Stomach (tissue), 8 donors: ENCODE measurements at regions not wholly inside any gene's neighbourhood (a gene's known extent, or its start where the extent isn't known, plus 50 kb on each side); places are given as distances from the start of the nearest gene placed in this dataset.
A peak's percentile ranks its signal among the peaks of the same experiment; 100 is the strongest.

Source experiments
- DNase-seq, 2 donors: peaks; one replicate each; pipeline versions ENCODE4 v3.0.0 to v3.0.0-alpha.2; 2013 to 2019
- H3K27ac ChIP-seq, 5 donors: fragments of 200-600 bp in 4 of 5; sonication (generic) in 4 of 5; one replicate each; pipeline ENCODE4 v1.5.1; 2013 to 2019; ENCODE audit warnings: mild to moderate bottlenecking in 1 of 5, moderate library complexity in 1 of 5
- H3K27me3 ChIP-seq, 3 donors: fragments of 200-600 bp; sonication (generic); one replicate each; pipeline ENCODE4 v1.5.1; 2017 to 2019; ENCODE audit warnings: mixed run types in 1 of 3
- H3K36me3 ChIP-seq, 4 donors: fragments of 200-600 bp; sonication (generic); 1 replicate in 3 of 4; 2 replicates in 1 of 4; pipeline ENCODE4 v1.5.1; 2016 to 2019
- H3K4me1 ChIP-seq, 4 donors: fragments of 200-600 bp; sonication (generic); one replicate each; pipeline ENCODE4 v1.5.1; 2016 to 2019
- H3K4me3 ChIP-seq, 4 donors: fragments of 200-600 bp; sonication (generic) in 3 of 4; one replicate each; pipeline ENCODE4 v1.5.1; 2016 to 2019; ENCODE audit warnings: mild to moderate bottlenecking in 1 of 4
- H3K9me3 ChIP-seq, 4 donors: fragments of 200-600 bp; sonication (generic); one replicate each; pipeline ENCODE4 v1.5.1; 2016 to 2019
- CTCF ChIP-seq, 7 experiments: fragments of 450-650 bp in 4 of 7; fragments of 200-600 bp in 3 of 7; sonication (generic) in 3 of 7; IDR thresholded peaks; one replicate each; pipeline ENCODE4 v1.5.1; 2016 to 2019; ENCODE audit warnings: antibody characterized with exemption in 7 of 7, control low read depth in 2 of 7, mild to moderate bottlenecking in 1 of 7
- EP300 ChIP-seq: sonication (generic); formaldehyde crosslinking; IDR thresholded peaks from one replicate; pipeline ENCODE4 v1.6.1; 2017; ENCODE audit warnings: antibody characterized with exemption
- POLR2A ChIP-seq, 4 donors: fragments of 450-650 bp; IDR thresholded peaks; one replicate each; pipeline ENCODE4 v1.6.1; 2016; ENCODE audit warnings: antibody characterized with exemption in 4 of 4, control low read depth in 2 of 4, mild to moderate bottlenecking in 1 of 4, moderate library complexity in 1 of 4
- POLR2AphosphoS5 ChIP-seq, 3 donors: sonication (generic); formaldehyde crosslinking; IDR thresholded peaks; one replicate each; pipeline ENCODE4 v1.6.1; 2016; ENCODE audit warnings: antibody characterized with exemption in 3 of 3
- WGBS, 5 donors: extraction: QIAGEN DNeasy Blood & Tissue Kit in 3 of 5; methylation state at CpG; one replicate each; pipeline versions ENCODE4 v1.1.5 to v1.1.7; 2013 to 2018; 5-methylcytosine and 5-hydroxymethylcytosine counted together
- intact Hi-C: fragments of 100-400 bp; cut with DNase I; formaldehyde crosslinking; loops from one replicate; pipeline ENCODE4 v1.15.1; 2023; ENCODE audit warnings: low total_unique reads
- donor health status: healthy with polysubstance abuse.
- donor health status: Bipolar disorder and iron deficiency.
- donor health status: healthy.

GRCh38 chr14:89620436-89620835 lies 203.4 kb upstream of the FOXN3 start:
- Histone ChIP-seq H3K27ac (peak overlapping the region; percentile 82 to 92 (median 87)), H3K36me3 (no peaks in the 10 kb centered on the region), H3K4me1 (peaks cover 9 to 50% (median 30%) of the 10 kb centered on the region in 4 donors), H3K9me3 (no peaks in the 10 kb centered on the region), H3K4me3 (no peak overlapping the region), H3K27me3 (no peaks in the 10 kb centered on the region)
- TF ChIP-seq CTCF (IDR thresholded peaks at IDR 0.05) (no peak), POLR2AphosphoS5 (IDR thresholded peaks at IDR 0.05) (no peak), EP300 (no peak), POLR2A (IDR thresholded peaks at IDR 0.05) (no peak)
- intact Hi-C loops, result no loop called here
- DNase-seq, result no peak
- WGBS, 5 donors, result 60 to 77% (median 73%) methylated on average over 6 of the region's 6 CpGs

GRCh38 chr14:89619596-89619995 lies 202.6 kb upstream of the FOXN3 start:
- no peak for TF ChIP-seq EP300
- TF ChIP-seq POLR2AphosphoS5 (IDR thresholded peaks at IDR 0.05), result no peak
- no peak for TF ChIP-seq POLR2A (IDR thresholded peaks at IDR 0.05)
- no peak for TF ChIP-seq CTCF (IDR thresholded peaks at IDR 0.05)
- peak overlapping the region; percentile 83 to 92 (median 88) for H3K27ac ChIP-seq
- WGBS, 5 donors, result 26 to 56% (median 37%) methylated on average over 4 of the region's 4 CpGs
- peak overlapping the region; percentile 65 to 79 (median 73) for H3K4me3 ChIP-seq
- H3K9me3 ChIP-seq, result no peaks in the 10 kb centered on the region
- H3K27me3 ChIP-seq, result no peaks in the 10 kb centered on the region
- peaks cover 11 to 50% (median 29%) of the 10 kb centered on the region in 4 donors for H3K4me1 ChIP-seq
- intact Hi-C loops, result no loop called here
- no peak for DNase-seq
- H3K36me3 ChIP-seq, result no peaks in the 10 kb centered on the region

- 0 to 1% (median 1%) methylated on average over 38 to 66 of the region's 66 CpGs for WGBS, 5 donors
- Histone ChIP-seq H3K9me3 (no peaks in the 10 kb centered on the region), H3K4me1 (peaks cover 16 to 51% (median 31%) of the 10 kb centered on the region in 4 donors), H3K36me3 (no peaks in the 10 kb centered on the region), H3K4me3 (peak overlapping the region; percentile 65 to 79 (median 73)), H3K27me3 (no peaks in the 10 kb centered on the region), H3K27ac (peak overlapping the region; percentile 83 to 92 (median 88))
- intact Hi-C loops, result no loop called here
- peak; percentile 77 to 92 for DNase-seq
- TF ChIP-seq CTCF (IDR thresholded peaks at IDR 0.05) (no peak), EP300 (no peak), POLR2A (IDR thresholded peaks at IDR 0.05) (no peak), POLR2AphosphoS5 (IDR thresholded peaks at IDR 0.05) (peak in 2 of 3 donors; percentile 13 to 21)
Observed at GRCh38 chr14:89618811-89619551, 201.9 kb upstream of the FOXN3 start.

- TF ChIP-seq CTCF (IDR thresholded peaks at IDR 0.05) (no peak), POLR2AphosphoS5 (IDR thresholded peaks at IDR 0.05) (no peak), POLR2A (IDR thresholded peaks at IDR 0.05) (no peak), EP300 (no peak)
- 0 to 1% (median 0%) methylated on average over 6 of the region's 6 CpGs for whole genome bisulfite sequencing, 5 donors
Observed at GRCh38 chr14:89618330-89618708, 201.3 kb upstream of the FOXN3 start.

More at GRCh38 chr14:89618330-89618708, 201.3 kb upstream of the FOXN3 start:
- Histone ChIP-seq H3K4me3 (peak overlapping the region; percentile 65 to 79 (median 73)), H3K36me3 (no peaks in the 10 kb centered on the region), H3K27ac (peak overlapping the region in 4 of 5 donors; percentile 83 to 92 (median 88)), H3K27me3 (no peaks in the 10 kb centered on the region), H3K9me3 (no peaks in the 10 kb centered on the region), H3K4me1 (peaks cover 16 to 57% (median 35%) of the 10 kb centered on the region in 4 donors)
- DNase-seq, result peak in 1 of 2 donors; percentile 68
- intact Hi-C loops, result no loop called here
